ENCODE measurements at regions not wholly inside any gene's neighbourhood (a gene's known extent, or its start where the extent isn't known, plus 50 kb on each side); places are given as distances from the start of the nearest gene placed in this dataset.
"Not testable (repeated sequence)": the region's sequence is repeated elsewhere in the genome, so short reads cannot be mapped to it uniquely, and the experiment has no call there.

GRCh38 chr10:56447613-56448012, 86.6 kb upstream of the ZWINT start:
- not testable (repeated sequence) for DNase-seq (ENCODE audit: low spot score)

GRCh38 chr10:56441337-56441736, 80.3 kb upstream of the ZWINT start:
- not testable (repeated sequence) for DNase-seq (ENCODE audit: low spot score)
